ENCODE measurements at regions not wholly inside any gene's neighbourhood (a gene's known extent, or its start where the extent isn't known, plus 50 kb on each side); places are given as distances from the start of the nearest gene placed in this dataset.

- TF ChIP-seq CTCF (IDR thresholded peaks at IDR 0.05) = no peak
- no peak for TF ChIP-seq POLR2A (IDR thresholded peaks at IDR 0.05)
- TF ChIP-seq POLR2AphosphoS5 (IDR thresholded peaks at IDR 0.05) = no peak
Observed at GRCh38 chr7:79820387-79820786, 314.2 kb upstream of the GNAI1 start.

All from prostate gland (tissue), 2 donors.